ENCODE measurements at regions not wholly inside any gene's neighbourhood (a gene's known extent, or its start where the extent isn't known, plus 50 kb on each side); places are given as distances from the start of the nearest gene placed in this dataset.

DNA sequence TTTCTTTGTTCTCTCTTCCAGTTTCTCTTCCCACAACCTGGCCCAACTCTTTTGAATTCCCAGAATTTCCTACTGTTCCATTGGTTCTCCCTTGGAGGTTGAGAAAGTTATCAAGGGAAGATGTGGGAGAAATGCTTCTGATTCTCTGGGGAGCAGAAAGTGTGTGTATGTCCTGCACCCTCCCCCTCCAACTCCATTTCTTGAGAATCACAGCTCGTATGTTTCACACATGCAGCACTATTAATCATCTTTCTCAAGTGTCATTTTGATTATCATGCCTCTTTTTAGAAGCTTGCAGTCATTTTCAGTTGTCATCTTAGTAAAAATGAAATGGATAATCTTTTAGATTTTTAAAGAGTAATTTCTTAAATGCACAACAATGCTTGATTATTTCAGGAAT is 296.8 kb upstream of the SLC39A10 start:
- H3K79me1 ChIP-seq (ENCODE audit: low read depth, low read length): no peaks in the 10 kb centered on the region
- H3K18ac ChIP-seq (ENCODE audit: extremely low read depth, low read length): no peak overlapping the region
- H3K4me1 ChIP-seq (replicated peaks in 1 of 4; ENCODE audit: control insufficient read depth in 3 of 4, insufficient read depth in 4 of 4, low read length in 3 of 4): no peaks in the 10 kb centered on the region
- H2AFZ ChIP-seq (ENCODE audit: low read length): no peak overlapping the region
- no peaks in the 10 kb centered on the region for H3K36me3 ChIP-seq (ENCODE audit: control insufficient read depth in 2 of 4, insufficient read depth in 4 of 4, low read length in 3 of 4)
- no peaks in the 10 kb centered on the region for H3K27me3 ChIP-seq (replicated peaks in 1 of 4; ENCODE audit: control insufficient read depth in 3 of 4, extremely low read depth in 1 of 4, insufficient read depth in 3 of 4, low read length in 3 of 4)
- no peak overlapping the region for H3K56ac ChIP-seq (replicated peaks; ENCODE audit: insufficient read length, low read depth, low read length)
- POLR2A ChIA-PET (ENCODE audit: partially characterized antibody): no interaction called here
- no peak overlapping the region for H3K4me3 ChIP-seq (ENCODE audit: extremely low read depth in 1 of 4, insufficient read depth in 2 of 4, low read depth in 3 of 4, low read length in 4 of 4)
- CTCF ChIA-PET (ENCODE audit: partially characterized antibody): no interaction called here
- H3K4ac ChIP-seq (replicated peaks; ENCODE audit: insufficient read length, low read depth, low read length): no peak overlapping the region
- no peak overlapping the region for H2BK12ac ChIP-seq (ENCODE audit: low read depth, low read length)
- H3K4me2 ChIP-seq (ENCODE audit: insufficient read depth in 1 of 2, low read depth in 2 of 2, low read length in 2 of 2): no peak overlapping the region
- no peaks in the 10 kb centered on the region for H3K79me2 ChIP-seq (ENCODE audit: control insufficient read depth in 1 of 2, insufficient read depth in 2 of 2, low read length in 2 of 2)
- H3K23me2 ChIP-seq (ENCODE audit: low read depth, low read length): no peaks in the 10 kb centered on the region
- no peaks in the 10 kb centered on the region for H4K20me1 ChIP-seq (replicated peaks in 1 of 2; ENCODE audit: control insufficient read depth in 1 of 2, insufficient read depth in 2 of 2, low read length in 2 of 2)
- DNase-seq (ENCODE audit: low read depth in 1 of 2, low spot score in 2 of 2) (no peak), FAIRE-seq (no peak)
- no peak overlapping the region for H2AK5ac ChIP-seq (ENCODE audit: low read depth, low read length)
- H2BK20ac ChIP-seq (ENCODE audit: low read length): no peak overlapping the region
- no peak overlapping the region for H3K23ac ChIP-seq (ENCODE audit: insufficient read length)
- 88% methylated on average over 1 of the region's 1 CpG; no CpG with 5 or more reads in 1 of the 2 experiments for WGBS, 2 experiments (ENCODE audit: extremely low coverage in 1 of 2, insufficient coverage in 1 of 2, insufficient read length in 1 of 2, insufficient replicate concordance in 2 of 2, low coverage in 1 of 2, low lambda C conversion rate in 2 of 2, missing lambda C conversion rate in 1 of 2)
- H2BK15ac ChIP-seq (ENCODE audit: low read length): no peak overlapping the region
- H2BK5ac ChIP-seq (ENCODE audit: low read depth, low read length): no peak overlapping the region
- H4K91ac ChIP-seq (replicated peaks; ENCODE audit: insufficient read length, low read length): no peak overlapping the region
- H3K9me3 ChIP-seq (ENCODE audit: insufficient read depth in 2 of 2, low read depth in 1 of 2, low read length in 1 of 2): peaks cover 0 to 2% of the 10 kb centered on the region in 2 experiments; a peak in 1 of 4 replicates
- H3K14ac ChIP-seq (ENCODE audit: insufficient read length): no peak overlapping the region
- H4K5ac ChIP-seq (ENCODE audit: insufficient read length, low read depth, low read length): no peak overlapping the region
- no peak overlapping the region for H4K8ac ChIP-seq (ENCODE audit: extremely low read depth, insufficient read depth, low read length)
- no peak for TF ChIP-seq POLR2A (IDR thresholded peaks at IDR 0.05; ENCODE audit: control extremely low read depth in 1 of 2, low read depth in 2 of 2, low read length in 2 of 2)
- TF ChIP-seq, protein P1, sequence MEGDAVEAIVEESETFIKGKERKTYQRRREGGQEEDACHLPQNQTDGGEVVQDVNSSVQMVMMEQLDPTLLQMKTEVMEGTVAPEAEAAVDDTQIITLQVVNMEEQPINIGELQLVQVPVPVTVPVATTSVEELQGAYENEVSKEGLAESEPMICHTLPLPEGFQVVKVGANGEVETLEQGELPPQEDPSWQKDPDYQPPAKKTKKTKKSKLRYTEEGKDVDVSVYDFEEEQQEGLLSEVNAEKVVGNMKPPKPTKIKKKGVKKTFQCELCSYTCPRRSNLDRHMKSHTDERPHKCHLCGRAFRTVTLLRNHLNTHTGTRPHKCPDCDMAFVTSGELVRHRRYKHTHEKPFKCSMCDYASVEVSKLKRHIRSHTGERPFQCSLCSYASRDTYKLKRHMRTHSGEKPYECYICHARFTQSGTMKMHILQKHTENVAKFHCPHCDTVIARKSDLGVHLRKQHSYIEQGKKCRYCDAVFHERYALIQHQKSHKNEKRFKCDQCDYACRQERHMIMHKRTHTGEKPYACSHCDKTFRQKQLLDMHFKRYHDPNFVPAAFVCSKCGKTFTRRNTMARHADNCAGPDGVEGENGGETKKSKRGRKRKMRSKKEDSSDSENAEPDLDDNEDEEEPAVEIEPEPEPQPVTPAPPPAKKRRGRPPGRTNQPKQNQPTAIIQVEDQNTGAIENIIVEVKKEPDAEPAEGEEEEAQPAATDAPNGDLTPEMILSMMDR (IDR thresholded peaks at IDR 0.05; ENCODE audit: control extremely low read depth in 1 of 3, insufficient read depth in 1 of 3, low read depth in 1 of 3, low read length in 3 of 3): no peak
- no peak overlapping the region for H3K9ac ChIP-seq (replicated peaks in 1 of 4; ENCODE audit: extremely low read depth in 1 of 4, low read depth in 3 of 4, low read length in 3 of 4)
- no peak overlapping the region for H3K27ac ChIP-seq (ENCODE audit: low read depth, low read length)
- no peak overlapping the region for H2BK120ac ChIP-seq (replicated peaks; ENCODE audit: low read depth, low read length)
